Stomach (tissue), 4 donors: ENCODE measurements at regions not wholly inside any gene's neighbourhood (a gene's known extent, or its start where the extent isn't known, plus 50 kb on each side); places are given as distances from the start of the nearest gene placed in this dataset.

Experiments used
- CTCF ChIP-seq, 7 experiments: fragments of 450-650 bp in 4 of 7; fragments of 200-600 bp in 3 of 7; sonication (generic) in 3 of 7; IDR thresholded peaks; one replicate each; pipeline ENCODE4 v1.5.1; 2016 to 2019; ENCODE audit warnings: antibody characterized with exemption in 7 of 7, control low read depth in 2 of 7, mild to moderate bottlenecking in 1 of 7
- EP300 ChIP-seq: sonication (generic); formaldehyde crosslinking; IDR thresholded peaks from one replicate; pipeline ENCODE4 v1.6.1; 2017; ENCODE audit warnings: antibody characterized with exemption
- POLR2A ChIP-seq, 4 donors: fragments of 450-650 bp; IDR thresholded peaks; one replicate each; pipeline ENCODE4 v1.6.1; 2016; ENCODE audit warnings: antibody characterized with exemption in 4 of 4, control low read depth in 2 of 4, mild to moderate bottlenecking in 1 of 4, moderate library complexity in 1 of 4

DNA sequence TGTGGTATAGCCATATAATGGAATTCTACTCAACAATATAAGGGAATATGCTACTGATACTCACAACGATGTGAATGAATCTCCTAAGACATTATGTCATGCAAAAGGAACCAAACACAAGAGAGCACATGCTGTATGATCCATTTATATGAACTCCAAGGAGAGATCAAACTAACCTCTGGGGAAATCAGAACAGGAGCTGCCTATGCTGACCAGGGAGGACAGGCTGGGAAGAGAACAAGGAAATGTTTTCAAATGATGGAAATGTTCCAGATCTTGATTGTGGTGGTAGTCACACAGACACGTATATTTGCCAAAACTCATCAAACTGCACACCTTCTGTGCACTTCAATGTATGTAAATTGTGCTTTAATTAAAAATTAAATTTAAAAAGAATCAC lies 175.3 kb downstream of the BCOR start:
- TF ChIP-seq EP300 = no peak
- no peak for TF ChIP-seq CTCF (IDR thresholded peaks at IDR 0.05)
- no peak for TF ChIP-seq POLR2A (IDR thresholded peaks at IDR 0.05)
